ENCODE measurements at regions not wholly inside any gene's neighbourhood (a gene's known extent, or its start where the extent isn't known, plus 50 kb on each side); places are given as distances from the start of the nearest gene placed in this dataset.
A peak's percentile ranks its signal among the peaks of the same experiment; 100 is the strongest.

GRCh38 chr1:221397141-221397540, 344.7 kb downstream of the DUSP10 start:
- H3K4me3 ChIP-seq, result no peak overlapping the region

GRCh38 chr1:221397606-221398005, 344.3 kb downstream of the DUSP10 start:
- intact Hi-C loops (cut with DNase I), result no loop called here
- ATAC-seq, result no peak

More at GRCh38 chr1:221397141-221397540, 344.7 kb downstream of the DUSP10 start:
- DNase-seq (no peak), ATAC-seq (peak in 1 of 2 donors; percentile 29)
- no peaks in the 10 kb centered on the region for H3K27me3 ChIP-seq (ENCODE audit: low read depth)
- intact Hi-C loops (cut with DNase I), result no loop called here
- no peaks in the 10 kb centered on the region for H3K9me3 ChIP-seq
- no peak for TF ChIP-seq CTCF (IDR thresholded peaks at IDR 0.05)
- no peaks in the 10 kb centered on the region for H3K36me3 ChIP-seq
- H3K27ac ChIP-seq, result no peak overlapping the region
- peaks cover 6% of the 10 kb centered on the region for H3K4me1 ChIP-seq

GRCh38 chr1:221405146-221405545, 336.7 kb downstream of the DUSP10 start:
- H3K4me3 ChIP-seq, result no peak overlapping the region
- no peak for TF ChIP-seq CTCF (IDR thresholded peaks at IDR 0.05)
- no peaks in the 10 kb centered on the region for H3K27me3 ChIP-seq (ENCODE audit: low read depth)
- ATAC-seq (no peak), DNase-seq (no peak)
- no peaks in the 10 kb centered on the region for H3K36me3 ChIP-seq
- H3K9me3 ChIP-seq, result no peaks in the 10 kb centered on the region
- H3K4me1 ChIP-seq, result no peaks in the 10 kb centered on the region
- no peak overlapping the region for H3K27ac ChIP-seq
- intact Hi-C loops (cut with DNase I), result no loop called here

More at GRCh38 chr1:221397606-221398005, 344.3 kb downstream of the DUSP10 start:
- peaks cover 6% of the 10 kb centered on the region for H3K4me1 ChIP-seq
- no peaks in the 10 kb centered on the region for H3K9me3 ChIP-seq
- TF ChIP-seq CTCF (IDR thresholded peaks at IDR 0.05), result no peak
- H3K4me3 ChIP-seq, result no peak overlapping the region
- no peaks in the 10 kb centered on the region for H3K36me3 ChIP-seq
- no peak for DNase-seq
- no peak overlapping the region for H3K27ac ChIP-seq
- H3K27me3 ChIP-seq (ENCODE audit: low read depth), result no peaks in the 10 kb centered on the region

- Histone ChIP-seq H3K27ac (no peak overlapping the region), H3K4me1 (no peaks in the 10 kb centered on the region), H3K36me3 (no peaks in the 10 kb centered on the region), H3K4me3 (no peak overlapping the region), H3K9me3 (no peaks in the 10 kb centered on the region), H3K27me3 (ENCODE audit: low read depth) (no peaks in the 10 kb centered on the region)
- no peak for ATAC-seq
- DNase-seq, result no peak
- TF ChIP-seq CTCF (IDR thresholded peaks at IDR 0.05), result no peak
- intact Hi-C loops (cut with DNase I), result no loop called here
Measured at GRCh38 chr1:221408117-221408803, 333.6 kb downstream of the DUSP10 start.

- Histone ChIP-seq H3K4me1 (no peaks in the 10 kb centered on the region), H3K9me3 (no peaks in the 10 kb centered on the region), H3K27me3 (ENCODE audit: low read depth) (no peaks in the 10 kb centered on the region), H3K4me3 (no peak overlapping the region), H3K36me3 (no peaks in the 10 kb centered on the region), H3K27ac (no peak overlapping the region)
- no peak for ATAC-seq
- no peak for DNase-seq
- TF ChIP-seq CTCF (IDR thresholded peaks at IDR 0.05), result no peak
- intact Hi-C loops (cut with DNase I), result no loop called here
Measured at GRCh38 chr1:221411283-221411682, 330.6 kb downstream of the DUSP10 start.
